ENCODE measurements at regions not wholly inside any gene's neighbourhood (a gene's known extent, or its start where the extent isn't known, plus 50 kb on each side); places are given as distances from the start of the nearest gene placed in this dataset.
A peak's percentile ranks its signal among the peaks of the same experiment; 100 is the strongest.

DNA sequence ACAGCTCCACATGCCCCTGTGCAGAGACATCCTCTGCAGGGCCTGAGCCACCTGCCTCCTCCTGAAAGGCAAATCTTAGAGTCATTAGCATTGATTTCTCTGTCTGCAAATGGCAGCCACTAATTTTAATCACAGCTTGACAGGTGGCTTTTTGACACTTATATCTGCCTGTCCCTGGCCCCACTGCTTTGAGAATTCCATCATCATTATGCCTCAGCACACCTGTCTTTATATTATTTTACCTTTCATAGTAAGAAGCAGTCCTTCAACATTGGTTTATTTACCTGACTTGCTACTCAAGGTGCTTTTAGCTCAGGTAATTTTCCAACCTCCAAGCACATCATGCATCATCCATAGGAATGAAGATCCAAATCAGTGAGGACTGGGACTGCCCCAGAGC, 451.3 kb downstream of the MTRR start:
- DNase-seq (ENCODE audit: low read depth in 2 of 2), result no peak

- no peak for DNase-seq (ENCODE audit: low read depth in 2 of 2)
Observed at GRCh38 chr5:8321272-8321671, 452.3 kb downstream of the MTRR start.

GRCh38 chr5:8322484-8322883, 453.5 kb downstream of the MTRR start:
- DNase-seq (ENCODE audit: low read depth in 2 of 2), result no peak

GRCh38 chr5:8327016-8327415, 458.1 kb downstream of the MTRR start:
- DNase-seq (ENCODE audit: low read depth in 2 of 2), result no peak

DNA sequence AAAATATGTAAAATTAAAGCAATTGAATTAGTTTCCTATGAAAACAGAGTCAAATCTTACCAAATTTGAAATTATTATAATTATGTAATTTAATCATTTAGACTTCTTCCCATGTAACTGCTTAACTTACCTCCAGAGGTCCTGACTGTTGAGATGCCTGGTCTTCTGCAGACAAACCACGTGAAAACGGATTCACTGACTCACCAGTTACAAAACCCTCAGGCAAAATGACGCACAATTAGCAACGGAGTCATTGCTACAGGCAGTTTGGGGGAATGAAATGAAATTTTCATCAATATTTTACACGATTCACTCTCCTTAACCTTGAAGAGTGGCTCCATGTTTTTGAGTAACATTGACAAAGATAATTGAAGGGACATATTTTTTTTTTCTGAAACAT, 460.8 kb downstream of the MTRR start:
- no peak for DNase-seq (ENCODE audit: low read depth in 2 of 2)

GRCh38 chr5:8332666-8333445, 463.9 kb downstream of the MTRR start:
- no peak for DNase-seq (ENCODE audit: low read depth in 2 of 2)

- DNase-seq (ENCODE audit: low read depth in 2 of 2), result no peak
Observed at GRCh38 chr5:8333485-8333884, 464.5 kb downstream of the MTRR start.

GRCh38 chr5:8333977-8334376, 465.0 kb downstream of the MTRR start:
- DNase-seq (ENCODE audit: low read depth in 2 of 2), result no peak

- no peak for DNase-seq (ENCODE audit: low read depth in 2 of 2)
Observed at GRCh38 chr5:8340261-8340660, 471.3 kb downstream of the MTRR start.

DNA sequence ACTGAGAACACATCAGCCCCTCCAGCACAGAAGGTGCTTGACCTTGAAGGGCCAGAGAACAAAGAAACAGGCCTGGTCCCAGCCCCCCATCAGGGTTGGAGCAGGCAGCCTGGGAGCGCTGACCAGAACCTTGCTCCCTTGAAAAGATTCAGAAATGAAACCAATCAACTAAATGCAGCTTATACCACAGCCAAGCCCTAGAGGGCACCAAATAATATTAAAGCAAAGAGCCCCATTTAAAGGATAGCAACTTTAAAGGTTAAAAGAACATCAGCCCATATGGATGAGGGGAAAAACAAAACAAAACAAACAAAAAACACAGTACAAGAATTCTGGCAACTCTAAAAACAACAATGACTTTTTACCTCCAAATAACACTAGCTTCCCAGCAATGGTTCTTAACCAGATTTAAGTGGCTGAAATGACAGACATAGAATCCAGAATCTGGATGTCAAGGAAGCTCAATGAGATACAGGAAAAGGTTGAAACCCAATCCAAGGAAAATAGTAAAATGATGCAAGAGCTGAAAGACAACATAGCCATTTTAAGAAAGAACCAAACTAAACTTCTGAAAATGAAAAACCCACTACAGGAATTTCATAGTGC, 471.9 kb downstream of the MTRR start:
- DNase-seq (ENCODE audit: low read depth in 2 of 2), result peak in 1 of 2 experiments; percentile 14

DNA sequence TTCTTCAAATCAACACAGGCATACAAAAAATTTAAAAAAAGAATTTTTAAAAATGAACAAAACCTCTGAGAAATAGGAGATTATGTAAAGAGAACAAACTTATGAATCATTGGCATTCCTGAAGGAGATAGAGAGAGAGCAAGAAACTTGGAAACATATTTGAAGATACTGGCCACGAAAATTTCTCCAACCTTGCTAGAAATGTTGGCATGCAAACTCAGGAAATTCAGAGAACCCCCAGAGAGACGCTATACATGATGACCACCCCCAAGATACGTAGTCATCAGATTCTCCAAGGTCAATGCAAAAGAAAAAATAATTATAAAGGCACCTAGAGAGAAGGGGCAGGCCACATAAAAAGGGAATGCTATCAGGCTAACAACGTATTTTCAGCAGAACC, 472.5 kb downstream of the MTRR start:
- peak in 1 of 2 experiments; percentile 13 for DNase-seq (ENCODE audit: low read depth in 2 of 2)

DNA sequence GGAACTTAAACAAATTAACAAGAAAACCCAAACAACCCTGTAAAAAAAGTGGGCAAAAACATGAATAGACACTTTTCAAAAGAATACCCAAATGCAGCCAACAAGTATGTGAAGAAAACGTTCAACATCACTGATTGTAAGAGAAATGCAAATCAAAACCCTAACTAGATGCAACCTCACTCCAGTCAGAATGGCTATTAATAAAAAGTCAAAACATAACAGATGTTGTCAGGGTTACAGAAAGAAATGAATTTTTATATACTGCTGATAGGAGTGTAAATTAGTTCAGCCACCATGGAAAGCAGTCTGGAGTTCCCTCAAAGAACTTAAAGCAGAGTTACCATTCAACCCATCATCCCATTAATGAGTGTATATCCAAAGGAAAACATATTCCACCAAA, 479.0 kb downstream of the MTRR start:
- no peak for DNase-seq (ENCODE audit: low read depth in 2 of 2)

DNA sequence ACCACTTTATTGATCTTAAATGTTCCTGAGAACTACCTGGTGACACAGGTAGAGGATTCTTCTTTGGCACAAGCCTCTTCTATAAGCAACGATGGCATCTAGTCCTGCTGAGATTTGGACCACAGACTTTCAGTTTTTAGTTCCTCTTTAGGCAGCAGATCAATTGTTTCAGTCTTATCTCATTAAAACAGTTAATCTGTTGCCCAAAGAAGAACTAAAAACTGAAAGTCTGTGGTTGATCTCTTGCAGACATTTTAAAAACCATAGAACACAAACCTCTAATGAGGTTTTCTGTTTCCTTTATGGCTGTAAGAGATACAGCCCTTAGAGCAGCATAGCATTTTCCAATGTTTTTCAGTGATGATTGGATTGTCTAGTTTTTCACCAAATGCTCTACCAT, 480.9 kb downstream of the MTRR start:
- DNase-seq (ENCODE audit: low read depth in 2 of 2), result no peak

- DNase-seq (ENCODE audit: low read depth in 2 of 2), result no peak
Observed at GRCh38 chr5:8350644-8351339, 481.8 kb downstream of the MTRR start.

DNA sequence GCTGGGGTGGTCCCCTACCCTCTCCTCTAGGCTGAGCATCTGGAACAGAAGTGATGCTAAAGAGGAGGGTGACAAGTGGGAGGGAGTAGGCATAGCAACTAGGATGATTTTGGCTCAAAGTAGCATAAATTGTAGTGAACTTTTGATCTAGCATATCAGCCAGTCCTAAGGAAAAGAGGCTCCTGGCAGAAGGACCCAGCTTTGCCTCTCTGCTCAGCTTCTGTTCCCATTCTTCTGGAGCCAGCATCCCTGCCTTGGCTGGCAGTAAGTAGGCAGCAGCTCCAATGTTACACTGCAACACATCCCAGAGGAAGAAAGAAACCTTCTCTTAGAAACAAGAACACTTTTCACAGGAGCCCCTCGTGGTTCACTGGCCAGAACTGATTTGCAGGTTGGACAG, 487.0 kb downstream of the MTRR start:
- no peak for DNase-seq (ENCODE audit: low read depth in 2 of 2)

DNA sequence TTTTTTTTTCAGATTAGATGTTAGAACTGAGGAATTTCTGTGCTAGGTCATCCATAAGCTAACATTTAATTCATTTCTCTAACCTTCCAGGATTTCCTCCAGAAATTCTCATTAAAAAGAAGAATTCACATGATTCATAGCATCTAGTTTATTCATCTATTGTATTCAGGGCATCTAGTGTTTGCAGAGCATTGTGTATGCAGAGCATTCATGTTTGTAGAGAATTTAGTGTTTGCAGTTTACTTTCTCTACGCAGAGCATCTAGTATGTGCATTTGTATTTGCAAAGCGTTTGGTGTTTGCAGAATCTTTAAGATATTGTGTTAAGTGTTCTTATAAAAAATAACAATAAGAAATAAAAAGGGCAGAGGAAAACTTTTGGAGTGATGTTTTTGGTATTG, 491.1 kb downstream of the MTRR start:
- DNase-seq (ENCODE audit: low read depth in 2 of 2), result no peak

DNA sequence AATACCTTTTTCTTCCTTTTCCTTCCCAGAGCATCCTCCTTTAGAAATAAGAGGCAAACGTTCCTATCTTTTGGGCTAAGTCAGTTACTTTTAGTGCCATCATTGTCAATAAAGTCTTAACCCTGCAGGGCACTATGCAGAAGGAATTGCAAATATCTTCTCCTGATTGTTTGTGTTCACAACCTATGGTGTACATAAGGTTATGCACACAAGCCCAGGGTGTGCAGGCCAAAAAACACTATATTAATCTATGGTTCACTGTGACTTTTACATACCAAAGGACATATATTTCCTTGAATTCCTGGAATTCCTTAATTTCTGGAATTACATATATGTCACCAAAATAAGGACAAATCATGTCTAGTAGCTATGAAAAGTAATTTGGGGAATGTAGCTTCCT, 493.5 kb downstream of the MTRR start:
- no peak for DNase-seq (ENCODE audit: low read depth in 2 of 2)

DNA sequence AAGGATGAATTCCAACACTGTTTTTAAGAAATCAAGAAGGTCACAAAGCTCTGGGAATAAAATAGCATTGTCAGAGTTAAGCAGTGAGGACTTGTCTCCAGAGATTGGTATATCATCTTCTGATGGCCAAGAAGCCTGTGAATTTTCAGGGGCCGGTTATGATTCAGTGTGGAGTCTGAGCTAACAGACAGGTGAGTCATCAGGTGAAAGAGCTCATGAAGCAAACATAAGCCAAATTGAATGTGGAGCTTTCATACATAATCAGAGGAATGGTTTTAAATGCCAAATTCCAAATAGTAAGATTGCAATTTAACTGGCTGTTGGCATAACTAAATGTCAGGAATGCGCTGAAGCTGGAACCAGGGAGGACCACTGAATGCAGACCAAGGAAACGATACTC, 494.2 kb downstream of the MTRR start:
- peak in 1 of 2 experiments; percentile 5 for DNase-seq (ENCODE audit: low read depth in 2 of 2)

DNA sequence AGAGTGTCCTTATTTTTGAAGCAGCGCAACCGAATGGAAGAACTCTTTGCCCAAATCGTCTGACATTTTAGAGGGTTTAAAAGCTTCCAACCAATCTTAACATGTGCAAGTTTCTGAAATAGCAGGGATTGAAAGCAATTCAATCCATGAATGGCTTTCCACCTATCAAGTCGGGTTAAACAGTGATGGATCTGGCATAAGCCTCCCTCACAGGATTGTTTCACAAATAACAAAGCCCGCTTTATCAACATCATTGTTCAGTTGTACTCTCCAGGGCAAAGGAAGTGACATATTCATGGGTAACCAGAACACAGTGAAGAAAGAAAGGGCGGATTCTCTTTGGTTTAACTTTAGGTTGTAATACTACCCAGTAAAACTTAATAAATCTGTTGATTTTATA, 497.3 kb downstream of the MTRR start:
- no peak for DNase-seq (ENCODE audit: low read depth in 2 of 2)

DNA sequence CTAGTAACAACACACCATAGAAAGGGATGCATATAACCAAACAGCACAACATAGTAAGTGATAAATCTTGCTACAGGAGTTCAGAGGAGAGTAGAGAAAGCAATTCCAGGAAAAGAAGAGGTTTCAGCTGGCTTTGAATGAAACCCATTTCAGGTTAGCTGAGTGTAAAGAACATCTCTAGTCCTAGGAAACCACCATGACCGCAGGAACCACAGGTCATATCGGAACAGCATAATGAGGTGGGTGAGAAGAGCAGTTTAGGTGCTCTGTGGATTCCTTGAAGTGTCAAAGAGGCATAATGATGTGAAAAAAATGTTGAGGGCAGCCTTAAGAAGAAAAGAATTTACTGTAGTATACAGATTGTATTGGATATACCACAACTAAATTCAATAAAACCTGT, 507.5 kb downstream of the MTRR start:
- no peak for DNase-seq (ENCODE audit: low read depth in 2 of 2)

- no peak for DNase-seq (ENCODE audit: low read depth in 2 of 2)
Observed at GRCh38 chr5:8381972-8382371, 513.0 kb downstream of the MTRR start.

DNA sequence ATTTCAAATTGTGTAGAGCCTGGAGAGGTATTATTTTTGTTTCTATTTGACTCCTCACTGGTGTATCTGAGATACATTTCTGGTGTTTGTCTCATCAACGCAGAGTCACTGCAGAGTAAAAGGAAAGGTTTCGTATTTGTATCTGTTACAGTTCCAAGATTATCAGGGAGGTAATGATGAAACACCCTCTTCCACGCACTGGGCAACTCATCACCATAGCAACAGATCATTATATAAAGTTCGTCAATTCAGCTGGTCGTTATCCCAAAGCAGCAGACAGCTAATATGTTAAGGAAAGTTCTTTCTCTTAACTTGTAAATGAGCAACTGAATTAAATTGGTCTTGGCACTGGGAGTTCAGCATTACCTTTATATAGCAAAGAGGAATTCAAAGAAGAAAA, 513.5 kb downstream of the MTRR start:
- DNase-seq (ENCODE audit: low read depth in 2 of 2), result no peak

GRCh38 chr5:8383616-8384015, 514.7 kb downstream of the MTRR start:
- DNase-seq (ENCODE audit: low read depth in 2 of 2), result no peak
